PC-9 (cell line): ENCODE measurements at regions not wholly inside any gene's neighbourhood (a gene's known extent, or its start where the extent isn't known, plus 50 kb on each side); places are given as distances from the start of the nearest gene placed in this dataset.

Source experiments
- BruUV-seq: library from RNA; stranded (reverse); fragments of 400-500 nt; replicated peaks from 2 replicates; lab custom pipeline; 2021; lab: Mats Ljungman, UMichigan
- CTCF ChIA-PET: fragments of 300-600 bp; sonication (Branson Sonifier 250); formaldehyde crosslinking; loops from one replicate; lab custom pipeline; 2022; ENCODE audit warnings: antibody characterized with exemption; lab: Charles Lee
- POLR2A ChIA-PET: fragments of 300-600 bp; sonication (Branson Sonifier 250); formaldehyde crosslinking; loops from one replicate; lab custom pipeline; 2022; ENCODE audit warnings: antibody characterized with exemption; ENCODE audit not compliant: unreplicated experiment; lab: Charles Lee
- DNase-seq, 2 experiments: peaks; one replicate each; pipeline versions ENCODE4 v3.0.0 to v3.0.0-alpha.2; 2015 to 2022; ENCODE audit warnings: mixed read lengths in 1 of 2
- H2AFZ ChIP-seq: fragments of 200-600 bp; sonication (generic); 2 replicates; pipeline ENCODE4 v1.8.1; 2017; ENCODE audit warnings: antibody characterized with exemption
- H3F3A ChIP-seq: fragments of 200-600 bp; sonication (generic); 2 replicates; pipeline ENCODE4 v1.8.1; 2017; ENCODE audit warnings: antibody characterized with exemption, mild to moderate bottlenecking, low read depth; ENCODE audit not compliant: insufficient read depth
- H3K27ac ChIP-seq: fragments of 200-600 bp; sonication (generic); 2 replicates; pipeline ENCODE4 v1.6.1; 2016; ENCODE audit warnings: mixed run types
- H3K27me3 ChIP-seq: fragments of 200-600 bp; sonication (generic); 2 replicates; pipeline ENCODE4 v1.6.1; 2016; ENCODE audit warnings: low read depth, mixed run types; ENCODE audit not compliant: insufficient read depth
- H3K36me3 ChIP-seq: fragments of 200-600 bp; sonication (generic); 2 replicates; pipeline ENCODE4 v1.6.1; 2016; ENCODE audit warnings: low read depth, mixed run types
- H3K4me1 ChIP-seq: fragments of 200-600 bp; sonication (generic); replicated peaks from 2 replicates; pipeline ENCODE4 v1.6.1; 2016; ENCODE audit warnings: mixed run types; ENCODE audit not compliant: insufficient read depth
- H3K4me2 ChIP-seq: fragments of 200-600 bp; sonication (generic); 2 replicates; pipeline ENCODE4 v1.6.1; 2017; ENCODE audit warnings: mixed run types
- H3K4me3 ChIP-seq: fragments of 200-600 bp; sonication (generic); 2 replicates; pipeline ENCODE4 v1.6.1; 2016; ENCODE audit warnings: mixed run types
- H3K79me2 ChIP-seq: fragments of 200-600 bp; sonication (generic); 2 replicates; pipeline ENCODE4 v1.6.1; 2017; ENCODE audit warnings: low read depth, mixed run types
- H3K9me2 ChIP-seq: fragments of 200-600 bp; sonication (generic); 2 replicates; pipeline ENCODE4 v1.8.1; 2017; ENCODE audit warnings: mild to moderate bottlenecking; ENCODE audit not compliant: insufficient read depth
- H3K9me3 ChIP-seq: fragments of 200-600 bp; sonication (generic); 2 replicates; pipeline ENCODE4 v1.8.1; 2016; ENCODE audit warnings: low read depth; ENCODE audit not compliant: insufficient read depth
- H4K20me1 ChIP-seq: fragments of 200-600 bp; sonication (generic); 2 replicates; pipeline ENCODE4 v1.8.1; 2017; ENCODE audit not compliant: insufficient read depth
- EZH2 ChIP-seq: fragments of 200-600 bp; sonication (generic); IDR thresholded peaks from 2 replicates; pipeline ENCODE4 v1.8.0; 2017; ENCODE audit warnings: antibody characterized with exemption, low read depth
- intact Hi-C: fragments of 100-400 bp; cut with micrococcal nuclease; formaldehyde crosslinking; loops from one replicate; pipeline ENCODE4 v1.10.0; 2022; ENCODE audit not compliant: unreplicated experiment
- TF ChIP-seq, protein P1 (sequence below): fragments of 200-600 bp; sonication (generic); conservative IDR thresholded peaks from 2 replicates; pipeline ENCODE4 v1.6.1; 2017; ENCODE audit warnings: mixed run types, antibody characterized with exemption, mild to moderate bottlenecking, moderate library complexity

DNA sequence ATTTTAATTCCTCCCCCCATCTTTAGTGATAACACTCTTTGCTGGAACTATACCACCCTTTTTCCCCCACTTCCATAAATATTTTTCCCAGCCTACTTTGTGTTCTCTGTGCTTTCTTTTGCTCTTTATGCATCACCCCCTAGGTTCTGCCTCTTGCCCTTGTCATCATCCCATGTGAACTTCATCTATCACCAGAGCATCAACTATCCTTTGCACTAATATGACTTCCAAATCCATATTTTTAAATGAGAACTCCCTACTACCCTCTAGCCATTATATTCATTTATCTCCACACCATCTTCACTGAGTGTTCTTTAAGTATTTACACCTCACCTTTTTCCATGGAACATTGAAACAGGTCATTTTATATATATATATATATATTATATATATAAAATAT, 452.7 kb downstream of the FOXO1 start:
- Histone ChIP-seq H3K4me2 (no peak overlapping the region), H3K27me3 (no peaks in the 10 kb centered on the region), H4K20me1 (no peaks in the 10 kb centered on the region), H3K9me2 (no peaks in the 10 kb centered on the region), H3K9me3 (no peaks in the 10 kb centered on the region), H3K4me3 (no peak overlapping the region), H3F3A (no peaks in the 10 kb centered on the region), H3K4me1 (no peaks in the 10 kb centered on the region), H3K36me3 (no peaks in the 10 kb centered on the region), H3K27ac (no peak overlapping the region), H2AFZ (no peak overlapping the region), H3K79me2 (no peaks in the 10 kb centered on the region)
- no TSS peak for BruUV-seq
- intact Hi-C loops, result no loop called here
- no peak for TF ChIP-seq EZH2
- TF ChIP-seq, protein P1, sequence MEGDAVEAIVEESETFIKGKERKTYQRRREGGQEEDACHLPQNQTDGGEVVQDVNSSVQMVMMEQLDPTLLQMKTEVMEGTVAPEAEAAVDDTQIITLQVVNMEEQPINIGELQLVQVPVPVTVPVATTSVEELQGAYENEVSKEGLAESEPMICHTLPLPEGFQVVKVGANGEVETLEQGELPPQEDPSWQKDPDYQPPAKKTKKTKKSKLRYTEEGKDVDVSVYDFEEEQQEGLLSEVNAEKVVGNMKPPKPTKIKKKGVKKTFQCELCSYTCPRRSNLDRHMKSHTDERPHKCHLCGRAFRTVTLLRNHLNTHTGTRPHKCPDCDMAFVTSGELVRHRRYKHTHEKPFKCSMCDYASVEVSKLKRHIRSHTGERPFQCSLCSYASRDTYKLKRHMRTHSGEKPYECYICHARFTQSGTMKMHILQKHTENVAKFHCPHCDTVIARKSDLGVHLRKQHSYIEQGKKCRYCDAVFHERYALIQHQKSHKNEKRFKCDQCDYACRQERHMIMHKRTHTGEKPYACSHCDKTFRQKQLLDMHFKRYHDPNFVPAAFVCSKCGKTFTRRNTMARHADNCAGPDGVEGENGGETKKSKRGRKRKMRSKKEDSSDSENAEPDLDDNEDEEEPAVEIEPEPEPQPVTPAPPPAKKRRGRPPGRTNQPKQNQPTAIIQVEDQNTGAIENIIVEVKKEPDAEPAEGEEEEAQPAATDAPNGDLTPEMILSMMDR, result no peak
- no peak for DNase-seq
- CTCF ChIA-PET, result no interaction called here
- POLR2A ChIA-PET, result no interaction called here

GRCh38 chr13:40215311-40215710, 451.1 kb downstream of the FOXO1 start:
- H4K20me1 ChIP-seq, result no peaks in the 10 kb centered on the region
- H3K27me3 ChIP-seq, result no peaks in the 10 kb centered on the region
- ChIA-PET CTCF (no interaction called here), POLR2A (no interaction called here)
- no peak for TF ChIP-seq EZH2
- TF ChIP-seq, protein P1, result no peak
- no peak overlapping the region for H3K4me2 ChIP-seq
- no peaks in the 10 kb centered on the region for H3K9me3 ChIP-seq
- H3K36me3 ChIP-seq, result no peaks in the 10 kb centered on the region
- no peak overlapping the region for H3K27ac ChIP-seq
- H3K4me3 ChIP-seq, result no peak overlapping the region
- no peaks in the 10 kb centered on the region for H3K9me2 ChIP-seq
- H3K4me1 ChIP-seq, result no peaks in the 10 kb centered on the region
- no TSS peak for BruUV-seq
- no peak overlapping the region for H2AFZ ChIP-seq
- intact Hi-C loops, result no loop called here
- no peaks in the 10 kb centered on the region for H3K79me2 ChIP-seq
- DNase-seq, result no peak
- no peaks in the 10 kb centered on the region for H3F3A ChIP-seq

GRCh38 chr13:40215747-40216146, 450.7 kb downstream of the FOXO1 start:
- H3K4me1 ChIP-seq, result no peaks in the 10 kb centered on the region
- no peak overlapping the region for H3K27ac ChIP-seq
- H2AFZ ChIP-seq, result no peak overlapping the region
- no peaks in the 10 kb centered on the region for H3K9me2 ChIP-seq
- H3K4me2 ChIP-seq, result no peak overlapping the region
- H3K9me3 ChIP-seq, result no peaks in the 10 kb centered on the region
- BruUV-seq, result no TSS peak
- H3K4me3 ChIP-seq, result no peak overlapping the region
- H4K20me1 ChIP-seq, result no peaks in the 10 kb centered on the region
- no peaks in the 10 kb centered on the region for H3F3A ChIP-seq
- TF ChIP-seq, protein P1, result no peak
- no peak for TF ChIP-seq EZH2
- no peak for DNase-seq
- H3K79me2 ChIP-seq, result no peaks in the 10 kb centered on the region
- no peaks in the 10 kb centered on the region for H3K27me3 ChIP-seq
- intact Hi-C loops, result no loop called here
- H3K36me3 ChIP-seq, result no peaks in the 10 kb centered on the region
- ChIA-PET POLR2A (no interaction called here), CTCF (no interaction called here)
